LNCaP clone FGC (cell line): ENCODE measurements at regions not wholly inside any gene's neighbourhood (a gene's known extent, or its start where the extent isn't known, plus 50 kb on each side); places are given as distances from the start of the nearest gene placed in this dataset.

Source experiments
- DNase-seq: peaks from one replicate; pipeline ENCODE4 v3.0.0-alpha.2; 2011; ENCODE audit warnings: low read depth
- H3K4me3 ChIP-seq: 2 replicates; pipeline ENCODE4 v1.5.1; 2011; ENCODE audit warnings: mild to moderate bottlenecking, low read depth, low read length, control low read depth
- TF ChIP-seq, protein P1 (sequence below): IDR thresholded peaks from 2 replicates; pipeline ENCODE4 v1.5.1; 2012; ENCODE audit warnings: mild to moderate bottlenecking; ENCODE audit not compliant: control insufficient read depth, insufficient read depth; ENCODE audit errors: extremely low read depth

DNA sequence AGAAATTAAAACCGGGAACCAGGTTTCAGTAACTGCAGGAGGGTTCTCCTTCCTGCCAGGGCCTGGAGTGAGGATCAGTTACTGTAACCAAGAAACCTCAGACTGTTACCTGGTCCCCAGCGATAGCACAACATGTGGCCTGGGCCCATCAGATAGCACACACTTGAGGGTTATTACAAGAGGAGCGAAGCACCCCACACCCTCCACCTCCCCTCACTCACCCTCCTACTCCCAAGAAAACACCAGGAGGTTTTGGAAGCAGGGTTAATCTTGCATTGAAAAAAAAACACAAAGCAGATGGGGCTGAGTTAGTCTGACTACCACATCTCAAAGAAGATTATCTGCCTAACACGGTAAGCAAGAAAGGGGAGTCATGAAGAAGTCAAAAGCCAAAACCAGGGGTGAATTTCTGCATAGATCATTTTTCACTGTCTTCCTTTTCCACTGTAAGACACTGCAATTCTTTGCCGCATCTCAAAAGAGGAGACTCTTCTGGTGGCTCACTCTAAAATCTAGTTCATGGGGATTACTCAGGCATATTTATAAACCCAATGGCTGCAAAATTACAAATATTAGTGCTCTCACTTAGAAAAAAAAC lies 75.9 kb upstream of the DOCK9 start:
- DNase-seq: no peak
- TF ChIP-seq, protein P1, sequence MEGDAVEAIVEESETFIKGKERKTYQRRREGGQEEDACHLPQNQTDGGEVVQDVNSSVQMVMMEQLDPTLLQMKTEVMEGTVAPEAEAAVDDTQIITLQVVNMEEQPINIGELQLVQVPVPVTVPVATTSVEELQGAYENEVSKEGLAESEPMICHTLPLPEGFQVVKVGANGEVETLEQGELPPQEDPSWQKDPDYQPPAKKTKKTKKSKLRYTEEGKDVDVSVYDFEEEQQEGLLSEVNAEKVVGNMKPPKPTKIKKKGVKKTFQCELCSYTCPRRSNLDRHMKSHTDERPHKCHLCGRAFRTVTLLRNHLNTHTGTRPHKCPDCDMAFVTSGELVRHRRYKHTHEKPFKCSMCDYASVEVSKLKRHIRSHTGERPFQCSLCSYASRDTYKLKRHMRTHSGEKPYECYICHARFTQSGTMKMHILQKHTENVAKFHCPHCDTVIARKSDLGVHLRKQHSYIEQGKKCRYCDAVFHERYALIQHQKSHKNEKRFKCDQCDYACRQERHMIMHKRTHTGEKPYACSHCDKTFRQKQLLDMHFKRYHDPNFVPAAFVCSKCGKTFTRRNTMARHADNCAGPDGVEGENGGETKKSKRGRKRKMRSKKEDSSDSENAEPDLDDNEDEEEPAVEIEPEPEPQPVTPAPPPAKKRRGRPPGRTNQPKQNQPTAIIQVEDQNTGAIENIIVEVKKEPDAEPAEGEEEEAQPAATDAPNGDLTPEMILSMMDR: no peak
- H3K4me3 ChIP-seq: no peak overlapping the region

DNA sequence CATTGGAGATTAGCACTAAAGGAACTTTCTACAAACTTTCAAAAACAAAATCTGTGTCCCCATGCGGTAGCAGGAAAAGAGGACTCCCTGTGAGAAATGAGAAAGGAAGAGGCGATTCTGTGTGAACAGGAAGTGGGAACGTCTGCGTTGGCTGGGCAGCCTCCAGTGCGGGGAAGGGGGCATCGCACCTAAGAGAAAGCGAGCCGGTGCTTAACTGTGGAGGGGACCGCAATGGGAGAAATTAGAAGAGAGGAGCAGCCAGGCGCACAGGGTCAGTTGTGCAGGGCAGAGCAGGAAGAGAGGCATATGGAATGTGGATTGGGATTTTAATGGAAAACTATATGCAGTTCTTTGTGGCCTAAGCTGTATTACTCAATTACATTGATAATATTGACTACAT lies 77.4 kb upstream of the DOCK9 start:
- DNase-seq: no peak

DNA sequence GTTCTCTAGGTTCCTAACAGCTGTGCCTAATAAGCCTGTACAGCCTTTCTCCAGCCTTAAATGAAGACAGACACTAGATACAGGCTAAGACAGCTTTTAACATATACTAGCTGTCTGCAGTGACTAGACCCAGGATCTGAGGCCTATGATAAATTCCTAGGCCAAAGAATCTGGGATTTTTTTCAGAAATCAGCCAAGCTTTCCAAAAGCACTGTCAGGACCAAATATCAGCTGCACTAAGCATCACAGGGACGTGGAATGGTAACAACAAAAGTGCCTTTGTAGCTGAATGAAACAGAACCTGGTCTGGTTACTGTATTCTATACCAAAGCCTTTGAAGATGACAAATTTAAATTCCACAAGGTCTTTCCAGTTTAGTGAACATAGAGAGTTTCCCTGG lies 77.9 kb upstream of the DOCK9 start:
- H3K4me3 ChIP-seq: no peak overlapping the region
- DNase-seq: no peak

More for the DNA sequence above, 77.4 kb upstream of the DOCK9 start:
- TF ChIP-seq, protein P1: no peak
- H3K4me3 ChIP-seq: no peak overlapping the region

DNA sequence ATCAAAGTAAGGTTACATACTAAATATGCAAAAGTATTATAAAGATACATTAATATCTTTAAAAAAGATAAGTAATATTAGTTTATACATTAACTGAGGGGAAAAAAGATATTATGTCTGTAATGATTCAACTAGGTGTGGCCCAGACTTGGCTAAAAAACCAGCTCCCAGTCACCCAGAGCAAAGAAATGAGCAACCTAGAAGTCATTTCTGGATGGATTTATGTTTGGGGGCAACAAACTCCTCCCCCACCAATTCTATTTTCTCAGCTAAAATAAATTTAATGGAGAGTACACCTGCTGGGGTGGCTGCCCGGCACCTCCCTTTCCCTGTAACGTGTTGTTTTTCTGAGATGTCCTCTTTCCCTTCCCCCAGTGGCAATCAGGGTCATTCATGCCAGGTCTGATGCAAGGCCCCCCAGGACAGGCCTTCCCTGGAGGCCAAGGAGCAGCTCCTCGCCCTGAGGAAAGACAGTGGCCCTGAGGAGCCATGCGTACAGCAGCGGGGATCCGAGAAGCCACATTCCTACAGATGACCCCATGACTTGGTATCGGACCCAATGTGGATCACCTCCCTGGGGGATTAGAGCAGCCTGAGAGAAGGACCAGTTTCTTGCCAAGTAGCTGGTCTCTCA lies 78.6 kb upstream of the DOCK9 start:
- TF ChIP-seq, protein P1: no peak

More for the DNA sequence above, 77.9 kb upstream of the DOCK9 start:
- TF ChIP-seq, protein P1: no peak

DNA sequence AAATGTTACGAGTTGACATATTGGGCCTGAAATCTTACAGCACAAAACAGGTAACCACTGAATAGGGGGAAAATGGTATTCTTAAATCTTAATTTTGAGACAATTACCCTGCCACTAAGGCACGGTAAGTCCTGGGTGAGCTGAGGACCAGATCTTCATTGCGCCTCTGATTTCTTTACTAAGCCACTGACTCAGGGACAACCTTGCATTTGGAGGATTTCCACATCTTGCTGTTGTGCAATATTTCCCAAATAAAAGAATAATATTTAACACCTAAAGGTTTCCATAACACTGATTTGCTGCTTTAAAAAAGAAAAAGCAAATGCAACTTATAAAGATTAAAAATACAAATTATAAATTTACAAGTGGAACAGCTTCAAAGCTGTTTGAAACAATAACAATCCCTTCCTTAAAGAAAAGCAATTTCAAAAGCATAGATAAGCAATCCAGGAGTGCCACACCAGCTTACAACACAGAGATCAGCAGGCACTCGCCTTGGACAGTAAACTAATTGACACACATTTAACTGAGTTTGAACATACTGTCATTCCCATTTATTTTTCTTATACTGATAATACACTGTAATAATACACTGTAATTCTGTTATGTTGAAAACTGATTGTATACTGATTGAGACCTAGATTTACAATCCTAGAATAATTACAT lies 79.6 kb upstream of the DOCK9 start:
- H3K4me3 ChIP-seq: no peak overlapping the region
- TF ChIP-seq, protein P1: no peak
- no peak for DNase-seq

More for the DNA sequence above, 78.6 kb upstream of the DOCK9 start:
- no peak for DNase-seq
- no peak overlapping the region for H3K4me3 ChIP-seq

DNA sequence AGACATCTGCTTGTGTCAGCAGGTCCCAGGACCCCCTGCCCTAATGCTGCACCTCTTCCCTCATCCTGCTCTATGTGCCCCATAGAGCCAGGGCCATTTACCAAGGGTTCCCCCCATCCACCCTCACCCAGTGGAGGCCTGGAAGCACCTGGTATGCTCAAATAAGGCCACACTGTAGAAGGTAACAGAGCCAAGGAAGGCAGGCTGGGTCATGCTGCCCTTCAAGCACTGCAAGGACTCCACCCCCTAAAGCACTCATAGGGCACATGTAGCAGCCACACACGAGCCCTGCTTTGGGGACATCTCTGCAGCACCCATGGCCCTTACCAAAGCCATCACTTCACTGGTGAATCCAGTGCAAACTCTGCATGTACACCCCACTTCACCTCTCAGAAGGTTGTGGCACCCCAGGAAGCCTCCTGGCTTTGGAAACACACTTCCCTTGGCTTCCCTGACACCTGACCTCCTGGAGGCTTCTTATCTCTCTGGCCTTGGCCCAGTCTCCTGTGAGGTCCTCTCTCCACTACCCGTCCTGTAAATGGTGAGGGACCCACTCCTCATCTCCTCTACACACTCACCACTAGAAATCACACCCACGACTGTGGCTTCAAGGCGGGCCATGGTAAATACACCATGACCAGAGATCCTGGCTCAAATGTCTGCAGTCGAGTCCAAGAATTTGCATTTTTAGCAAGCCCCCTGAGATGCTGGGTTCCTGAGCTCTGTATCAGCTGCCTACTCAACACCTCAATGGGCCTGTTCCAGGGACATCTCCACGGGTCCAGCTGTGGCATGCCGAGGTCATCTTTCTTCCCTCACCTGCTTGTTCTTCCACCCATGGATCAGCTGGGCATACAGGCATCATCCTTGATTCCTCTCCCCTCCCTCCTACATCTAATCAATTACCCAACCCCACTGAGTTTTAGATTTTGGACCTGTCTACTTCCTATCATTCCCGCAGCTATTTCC lies 80.9 kb upstream of the DOCK9 start:
- no peak for DNase-seq
- TF ChIP-seq, protein P1: no peak

More for the DNA sequence above, 80.9 kb upstream of the DOCK9 start:
- H3K4me3 ChIP-seq: no peak overlapping the region
